ENCODE measurements at regions not wholly inside any gene's neighbourhood (a gene's known extent, or its start where the extent isn't known, plus 50 kb on each side); places are given as distances from the start of the nearest gene placed in this dataset.
A peak's percentile ranks its signal among the peaks of the same experiment; 100 is the strongest.

GRCh38 chr11:70730411-70730810, 332.1 kb downstream of the CTTN start:
- WGBS, 2 experiments (ENCODE audit: low coverage in 1 of 2, low lambda C conversion rate in 2 of 2, missing lambda C conversion rate in 2 of 2): 47 to 53% methylated on average over 6 of the region's 6 CpGs

GRCh38 chr11:70731271-70732022, 333.1 kb downstream of the CTTN start:
- no peaks in the 10 kb centered on the region for H4K20me1 ChIP-seq (ENCODE audit: insufficient read depth)
- no peak overlapping the region for H2AFZ ChIP-seq
- H3K4me1 ChIP-seq (ENCODE audit: insufficient read depth): no peaks in the 10 kb centered on the region
- H3K79me2 ChIP-seq (ENCODE audit: insufficient read depth): no peaks in the 10 kb centered on the region
- no peaks in the 10 kb centered on the region for H3K27me3 ChIP-seq (replicated peaks; ENCODE audit: insufficient read depth)
- H3K4me3 ChIP-seq: no peak overlapping the region
- 31 to 40% methylated on average over 10 to 11 of the region's 11 CpGs for WGBS, 2 experiments (ENCODE audit: low coverage in 1 of 2, low lambda C conversion rate in 2 of 2, missing lambda C conversion rate in 2 of 2)
- TF ChIP-seq EZH2phosphoT487 (IDR thresholded peaks at IDR 0.05; ENCODE audit: insufficient read depth, low read depth) (no peak), EZH2 (IDR thresholded peaks at IDR 0.05; ENCODE audit: insufficient read depth, poor library complexity, severe bottlenecking) (no peak)
- H3K9me3 ChIP-seq (ENCODE audit: low read depth): no peaks in the 10 kb centered on the region
- no peaks in the 10 kb centered on the region for H3F3A ChIP-seq (ENCODE audit: insufficient read depth)
- H3K9ac ChIP-seq: no peak overlapping the region
- H3K36me3 ChIP-seq (ENCODE audit: low read depth): no peaks in the 10 kb centered on the region
- DNase-seq: no peak
- in situ Hi-C loops (cut with MboI): no loop called here
- no peak overlapping the region for H3K27ac ChIP-seq
- no peak overlapping the region for H3K4me2 ChIP-seq (ENCODE audit: unreplicated experiment)
- H3K9me2 ChIP-seq (ENCODE audit: insufficient read depth): no peaks in the 10 kb centered on the region

More at GRCh38 chr11:70730411-70730810, 332.1 kb downstream of the CTTN start:
- H3K4me3 ChIP-seq: no peak overlapping the region
- no peaks in the 10 kb centered on the region for H3K36me3 ChIP-seq (ENCODE audit: low read depth)
- no peaks in the 10 kb centered on the region for H3K9me2 ChIP-seq (ENCODE audit: insufficient read depth)
- in situ Hi-C loops (cut with MboI): no loop called here
- H2AFZ ChIP-seq: no peak overlapping the region
- TF ChIP-seq EZH2phosphoT487 (IDR thresholded peaks at IDR 0.05; ENCODE audit: insufficient read depth, low read depth): no peak
- no peak for TF ChIP-seq EZH2 (IDR thresholded peaks at IDR 0.05; ENCODE audit: insufficient read depth, poor library complexity, severe bottlenecking)
- H3K4me1 ChIP-seq (ENCODE audit: insufficient read depth): no peaks in the 10 kb centered on the region
- no peak for DNase-seq
- no peaks in the 10 kb centered on the region for H3K9me3 ChIP-seq (ENCODE audit: low read depth)
- no peaks in the 10 kb centered on the region for H3K27me3 ChIP-seq (replicated peaks; ENCODE audit: insufficient read depth)
- no peak overlapping the region for H3K27ac ChIP-seq
- no peak overlapping the region for H3K4me2 ChIP-seq (ENCODE audit: unreplicated experiment)
- no peak overlapping the region for H3K9ac ChIP-seq
- H4K20me1 ChIP-seq (ENCODE audit: insufficient read depth): no peaks in the 10 kb centered on the region
- no peaks in the 10 kb centered on the region for H3F3A ChIP-seq (ENCODE audit: insufficient read depth)
- H3K79me2 ChIP-seq (ENCODE audit: insufficient read depth): no peaks in the 10 kb centered on the region

DNA sequence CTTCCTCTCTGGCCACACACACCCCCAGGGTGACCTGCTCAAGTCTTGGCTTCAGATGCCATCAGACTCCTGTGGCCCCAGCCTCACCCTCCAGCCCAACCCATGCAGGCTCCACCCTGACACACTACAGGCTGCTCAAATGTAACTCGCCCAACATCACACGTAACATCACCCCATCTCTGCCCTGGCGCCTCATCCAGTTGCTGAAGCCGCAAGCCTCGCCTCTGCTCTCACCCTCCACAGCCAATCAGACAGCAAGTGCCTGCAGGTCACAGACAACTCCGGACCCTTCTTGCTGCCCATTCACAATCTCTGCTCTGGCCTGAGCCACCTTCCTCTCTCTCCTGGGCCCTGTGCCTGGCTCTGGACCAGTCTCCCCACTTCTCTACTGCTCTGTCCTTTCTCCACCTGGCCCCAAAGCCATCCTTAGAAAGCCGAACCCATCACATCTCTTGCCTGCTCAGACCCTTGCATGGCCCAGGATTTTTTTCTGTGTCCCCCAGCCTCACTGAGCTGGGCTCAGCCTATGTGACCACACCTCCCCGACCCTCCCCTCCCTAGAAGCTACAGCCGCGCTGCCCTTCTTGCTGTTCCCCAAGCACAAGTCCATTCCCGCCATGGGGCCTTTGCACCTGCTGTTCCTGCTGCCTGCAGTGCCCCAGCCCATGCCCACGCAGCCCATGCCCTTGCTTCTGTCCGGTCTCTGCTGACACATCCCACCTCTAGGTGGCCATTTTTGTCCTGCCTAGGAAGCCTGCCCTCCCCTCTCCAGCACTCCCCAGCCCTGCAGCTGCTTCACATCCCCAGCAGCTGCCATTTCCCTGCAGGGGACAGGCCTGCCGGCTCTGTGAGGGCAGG, 333.9 kb downstream of the CTTN start:
- H3K4me1 ChIP-seq (ENCODE audit: insufficient read depth): no peaks in the 10 kb centered on the region

GRCh38 chr11:70732881-70733196, 334.5 kb downstream of the CTTN start:
- Histone ChIP-seq H3K27me3 (replicated peaks; ENCODE audit: insufficient read depth) (no peaks in the 10 kb centered on the region), H3K9ac (no peak overlapping the region), H3K4me3 (no peak overlapping the region), H3K9me3 (ENCODE audit: low read depth) (no peaks in the 10 kb centered on the region), H3K79me2 (ENCODE audit: insufficient read depth) (no peaks in the 10 kb centered on the region), H3K4me1 (ENCODE audit: insufficient read depth) (no peaks in the 10 kb centered on the region), H3K9me2 (ENCODE audit: insufficient read depth) (no peaks in the 10 kb centered on the region), H3K4me2 (ENCODE audit: unreplicated experiment) (no peak overlapping the region), H3K27ac (no peak overlapping the region), H4K20me1 (ENCODE audit: insufficient read depth) (no peaks in the 10 kb centered on the region), H3F3A (ENCODE audit: insufficient read depth) (no peaks in the 10 kb centered on the region), H3K36me3 (ENCODE audit: low read depth) (no peaks in the 10 kb centered on the region), H2AFZ (no peak overlapping the region)
- no peak for TF ChIP-seq EZH2 (IDR thresholded peaks at IDR 0.05; ENCODE audit: insufficient read depth, poor library complexity, severe bottlenecking)
- TF ChIP-seq EZH2phosphoT487 (IDR thresholded peaks at IDR 0.05; ENCODE audit: insufficient read depth, low read depth): no peak
- peak; percentile 29 for DNase-seq
- 7 to 10% methylated on average over 16 of the region's 16 CpGs for WGBS, 2 experiments (ENCODE audit: low coverage in 1 of 2, low lambda C conversion rate in 2 of 2, missing lambda C conversion rate in 2 of 2)
- in situ Hi-C loops (cut with MboI): no loop called here

More for the DNA sequence above, 333.9 kb downstream of the CTTN start:
- no peaks in the 10 kb centered on the region for H4K20me1 ChIP-seq (ENCODE audit: insufficient read depth)
- no peaks in the 10 kb centered on the region for H3K27me3 ChIP-seq (replicated peaks; ENCODE audit: insufficient read depth)
- no peaks in the 10 kb centered on the region for H3K79me2 ChIP-seq (ENCODE audit: insufficient read depth)
- no peak overlapping the region for H3K27ac ChIP-seq
- H3K9me3 ChIP-seq (ENCODE audit: low read depth): no peaks in the 10 kb centered on the region
- no peak for DNase-seq
- no peaks in the 10 kb centered on the region for H3K36me3 ChIP-seq (ENCODE audit: low read depth)
- no peaks in the 10 kb centered on the region for H3K9me2 ChIP-seq (ENCODE audit: insufficient read depth)
- H2AFZ ChIP-seq: no peak overlapping the region
- H3K4me2 ChIP-seq (ENCODE audit: unreplicated experiment): no peak overlapping the region
- 56 to 67% methylated on average over 13 to 14 of the region's 14 CpGs for WGBS, 2 experiments (ENCODE audit: low coverage in 1 of 2, low lambda C conversion rate in 2 of 2, missing lambda C conversion rate in 2 of 2)
- in situ Hi-C loops (cut with MboI): no loop called here
- no peaks in the 10 kb centered on the region for H3F3A ChIP-seq (ENCODE audit: insufficient read depth)
- H3K9ac ChIP-seq: no peak overlapping the region
- TF ChIP-seq EZH2phosphoT487 (IDR thresholded peaks at IDR 0.05; ENCODE audit: insufficient read depth, low read depth) (no peak), EZH2 (IDR thresholded peaks at IDR 0.05; ENCODE audit: insufficient read depth, poor library complexity, severe bottlenecking) (no peak)
- H3K4me3 ChIP-seq: no peak overlapping the region

Measured in GM23248 (cell line).